OCI-LY7 (cell line): ENCODE measurements at regions not wholly inside any gene's neighbourhood (a gene's known extent, or its start where the extent isn't known, plus 50 kb on each side); places are given as distances from the start of the nearest gene placed in this dataset.

Source experiments
- BruUV-seq: library from RNA; stranded (reverse); fragments of 400-500 nt; replicated peaks from 2 replicates; lab custom pipeline; 2021; lab: Mats Ljungman, UMichigan
- CTCF ChIA-PET: fragments of 300-600 bp; sonication (Branson Sonifier 250); formaldehyde crosslinking; loops from one replicate; lab custom pipeline; 2022; ENCODE audit warnings: antibody characterized with exemption; ENCODE audit not compliant: unreplicated experiment; lab: Charles Lee
- POLR2A ChIA-PET: fragments of 300-600 bp; sonication (Branson Sonifier 250); formaldehyde crosslinking; loops from one replicate; lab custom pipeline; 2022; ENCODE audit warnings: antibody characterized with exemption; lab: Charles Lee
- DNase-seq: peaks from one replicate; pipeline ENCODE4 v3.0.0-alpha.2; 2015; ENCODE audit warnings: low spot score
- H2AFZ ChIP-seq: fragments of 200-600 bp; sonication (generic), shearing (Covaris generic); 2 replicates; pipeline ENCODE4 v1.6.1; 2014; ENCODE audit warnings: mild to moderate bottlenecking, antibody characterized with exemption, low read length, moderate library complexity
- H3K27ac ChIP-seq: fragments of 200-600 bp; sonication (generic); 2 replicates; pipeline ENCODE4 v1.5.1; 2014; ENCODE audit warnings: mixed run types, low read depth, mild to moderate bottlenecking, moderate library complexity, low read length, inconsistent platforms; ENCODE audit not compliant: poor library complexity, severe bottlenecking
- H3K36me3 ChIP-seq: fragments of 200-600 bp; sonication (generic); 2 replicates; pipeline ENCODE4 v1.6.1; 2014; ENCODE audit warnings: mild to moderate bottlenecking, antibody characterized with exemption, low read length, moderate library complexity, mixed read lengths; ENCODE audit not compliant: insufficient read depth
- H3K4me1 ChIP-seq: fragments of 200-600 bp; sonication (generic); 2 replicates; pipeline ENCODE4 v1.5.1; 2014; ENCODE audit warnings: mild to moderate bottlenecking, low read length; ENCODE audit not compliant: insufficient read depth, poor library complexity, severe bottlenecking
- H3K4me2 ChIP-seq: fragments of 200-600 bp; sonication (generic); 2 replicates; pipeline ENCODE4 v1.6.1; 2014; ENCODE audit warnings: mild to moderate bottlenecking, low read length
- H3K4me3 ChIP-seq: fragments of 200-600 bp; sonication (generic); 2 replicates; pipeline ENCODE4 v1.5.1; 2014; ENCODE audit warnings: mild to moderate bottlenecking, low read depth, low read length; ENCODE audit not compliant: poor library complexity, severe bottlenecking
- H3K79me2 ChIP-seq: fragments of 200-600 bp; sonication (generic); 2 replicates; pipeline ENCODE4 v1.6.1; 2016; ENCODE audit warnings: low read depth, mild to moderate bottlenecking, low read length, moderate library complexity, mixed read lengths; ENCODE audit not compliant: insufficient read depth
- H3K9me2 ChIP-seq: fragments of 200-600 bp; sonication (generic); 2 replicates; pipeline ENCODE4 v1.6.1; 2016; ENCODE audit warnings: mild to moderate bottlenecking, low read length, mixed read lengths; ENCODE audit not compliant: insufficient read depth
- H3K9me3 ChIP-seq: fragments of 200-600 bp; sonication (generic); 2 replicates; pipeline ENCODE4 v1.6.1; 2014; ENCODE audit warnings: mild to moderate bottlenecking, mixed run types, low read length, mixed read lengths
- H4K20me1 ChIP-seq: fragments of 200-600 bp; sonication (generic); 2 replicates; pipeline ENCODE4 v1.6.1; 2014; ENCODE audit warnings: mild to moderate bottlenecking, antibody characterized with exemption, low read length, moderate library complexity, mixed read lengths; ENCODE audit not compliant: insufficient read depth
- CTCF ChIP-seq: fragments of 200-600 bp; sonication (generic); conservative IDR thresholded peaks from 2 replicates; pipeline ENCODE4 v1.5.1; 2014; ENCODE audit warnings: mild to moderate bottlenecking, antibody characterized with exemption, low read length, moderate library complexity, mixed read lengths
- EZH2phosphoT487 ChIP-seq: fragments of 200-600 bp; sonication (generic); IDR thresholded peaks from 2 replicates; pipeline ENCODE4 v1.6.1; 2018; ENCODE audit warnings: low read depth, borderline replicate concordance, mild to moderate bottlenecking, mixed run types, antibody characterized with exemption, low read length, moderate library complexity, mixed read lengths
- intact Hi-C: fragments of 100-400 bp; cut with micrococcal nuclease; formaldehyde crosslinking; loops from one replicate; pipeline ENCODE4 v1.10.0; 2022; ENCODE audit not compliant: unreplicated experiment

GRCh38 chr6:157758516-157759023, 64.5 kb upstream of the SNX9 start:
- TF ChIP-seq CTCF (no peak), EZH2phosphoT487 (no peak)
- no peak overlapping the region for H3K4me3 ChIP-seq
- no peaks in the 10 kb centered on the region for H4K20me1 ChIP-seq
- POLR2A ChIA-PET, result no interaction called here
- no peaks in the 10 kb centered on the region for H3K79me2 ChIP-seq
- no peak for DNase-seq
- no peak overlapping the region for H3K27ac ChIP-seq
- H2AFZ ChIP-seq, result no peak overlapping the region
- CTCF ChIA-PET, result no interaction called here
- H3K4me1 ChIP-seq, result peaks cover 17% of the 10 kb centered on the region
- H3K4me2 ChIP-seq, result no peak overlapping the region
- no peaks in the 10 kb centered on the region for H3K36me3 ChIP-seq
- no peaks in the 10 kb centered on the region for H3K9me3 ChIP-seq
- no TSS peak for BruUV-seq
- intact Hi-C loops, result loop anchor here (5.0 kb wide), 1 partner anchor 314 kb away; no protein-coding TSS in a partner anchor
- no peaks in the 10 kb centered on the region for H3K9me2 ChIP-seq

- Histone ChIP-seq H3K4me2 (no peak overlapping the region), H3K79me2 (no peaks in the 10 kb centered on the region), H2AFZ (no peak overlapping the region), H3K27ac (no peak overlapping the region), H3K4me1 (peaks cover 22% of the 10 kb centered on the region), H3K4me3 (no peak overlapping the region), H3K9me3 (no peaks in the 10 kb centered on the region), H3K9me2 (no peaks in the 10 kb centered on the region), H3K36me3 (no peaks in the 10 kb centered on the region), H4K20me1 (0 out of 2 replicates have a peak, but pooled peaks cover 3% of the 10 kb centered on the region)
- no peak for DNase-seq
- intact Hi-C loops, result loop anchor here (5.0 kb wide), 1 partner anchor 313 kb away; no protein-coding TSS in a partner anchor
- CTCF ChIA-PET, result interaction anchor here (0.6 kb wide), 1 partner anchor 10 kb away, joined by 4 read pairs; no protein-coding TSS in a partner anchor
- BruUV-seq, result no TSS peak
- POLR2A ChIA-PET, result no interaction called here
- TF ChIP-seq EZH2phosphoT487, result no peak
Measured at GRCh38 chr6:157759028-157759427, 64.0 kb upstream of the SNX9 start.

- H3K4me3 ChIP-seq, result no peak overlapping the region
- no peak overlapping the region for H3K4me2 ChIP-seq
- no peaks in the 10 kb centered on the region for H3K79me2 ChIP-seq
- no peaks in the 10 kb centered on the region for H3K36me3 ChIP-seq
- no peaks in the 10 kb centered on the region for H3K9me2 ChIP-seq
- no peaks in the 10 kb centered on the region for H3K9me3 ChIP-seq
- intact Hi-C loops, result loop anchor here (5.0 to 10.0 kb wide), 3 partner anchors 52 to 435 kb away; partner anchors contain the start of gene TMEM242
- no TSS peak for BruUV-seq
- CTCF ChIA-PET, result no interaction called here
- peaks cover 33% of the 10 kb centered on the region for H3K4me1 ChIP-seq
- H3K27ac ChIP-seq, result no peak overlapping the region
- no peak for DNase-seq
- TF ChIP-seq EZH2phosphoT487 (no peak), CTCF (no peak)
- POLR2A ChIA-PET, result no interaction called here
- 0 out of 2 replicates have a peak, but pooled peaks cover 3% of the 10 kb centered on the region for H4K20me1 ChIP-seq
- no peak overlapping the region for H2AFZ ChIP-seq
Measured at GRCh38 chr6:157760137-157760536, 62.9 kb upstream of the SNX9 start.
